Neuronal stem cell (in vitro differentiated cells): ENCODE measurements at regions not wholly inside any gene's neighbourhood (a gene's known extent, or its start where the extent isn't known, plus 50 kb on each side); places are given as distances from the start of the nearest gene placed in this dataset.

ENCODE experiments used
- DNase-seq: peaks from one replicate; pipeline ENCODE4 v3.0.0-alpha.2; 2013; ENCODE audit warnings: low spot score
- H2AFZ ChIP-seq: one replicate; pipeline ENCODE4 v1.6.1; 2013; ENCODE audit warnings: mild to moderate bottlenecking, low read length, inconsistent platforms
- H2AK5ac ChIP-seq: 2 replicates; pipeline ENCODE4 v1.6.1; 2013; ENCODE audit warnings: low read depth, mild to moderate bottlenecking, inconsistent platforms, low read length, moderate library complexity, mixed read lengths
- H2BK120ac ChIP-seq: 2 replicates; pipeline ENCODE4 v1.6.1; 2013; ENCODE audit warnings: low read depth, mild to moderate bottlenecking, inconsistent platforms, low read length, moderate library complexity, mixed read lengths
- H2BK12ac ChIP-seq: one replicate; pipeline ENCODE4 v1.6.1; 2013; ENCODE audit warnings: low read length, inconsistent platforms
- H2BK15ac ChIP-seq: 2 replicates; pipeline ENCODE4 v1.6.1; 2013; ENCODE audit warnings: mild to moderate bottlenecking, low read length, inconsistent platforms, mixed read lengths
- H2BK5ac ChIP-seq: one replicate; pipeline ENCODE4 v1.6.1; 2013; ENCODE audit warnings: inconsistent platforms, mild to moderate bottlenecking, low read length, moderate library complexity
- H3K14ac ChIP-seq: one replicate; pipeline ENCODE4 v1.6.1; 2013; ENCODE audit warnings: low read length, inconsistent platforms
- H3K18ac ChIP-seq: 2 replicates; pipeline ENCODE4 v1.6.1; 2013; ENCODE audit warnings: low read length, inconsistent platforms
- H3K23ac ChIP-seq: 2 replicates; pipeline ENCODE4 v1.6.1; 2013; ENCODE audit warnings: low read depth, mild to moderate bottlenecking, mixed read lengths, low read length, inconsistent platforms; ENCODE audit not compliant: poor library complexity
- H3K27ac ChIP-seq: replicated peaks from 3 replicates; pipeline ENCODE4 v1.5.1; 2013; ENCODE audit warnings: low read length, inconsistent platforms
- H3K27me3 ChIP-seq, 3 experiments: 2 replicates each; pipeline ENCODE4 v1.6.1; 2013; ENCODE audit warnings: low read length in 3 of 3, mild to moderate bottlenecking in 2 of 3, inconsistent platforms in 1 of 3, low read depth in 1 of 3, mixed read lengths in 1 of 3, moderate library complexity in 1 of 3; ENCODE audit not compliant: control insufficient read depth in 3 of 3, insufficient read depth in 3 of 3
- H3K36me3 ChIP-seq, 2 donors: replicated peaks in 1 of 2; 2 replicates each; pipeline ENCODE4 v1.6.1; 2013; ENCODE audit warnings: low read length in 2 of 2; ENCODE audit not compliant: control insufficient read depth in 2 of 2, insufficient read depth in 2 of 2
- H3K4ac ChIP-seq: 2 replicates; pipeline ENCODE4 v1.6.1; 2013; ENCODE audit warnings: inconsistent platforms, mild to moderate bottlenecking, low read length, moderate library complexity
- H3K4me1 ChIP-seq, 2 donors: 1 replicate in 1 of 2; 2 replicates in 1 of 2; pipeline ENCODE4 v1.6.1; 2013; ENCODE audit warnings: low read length in 2 of 2, low read depth in 1 of 2; ENCODE audit not compliant: control insufficient read depth in 2 of 2, insufficient read depth in 1 of 2
- H3K4me2 ChIP-seq: one replicate; pipeline ENCODE4 v1.6.1; 2013; ENCODE audit warnings: mild to moderate bottlenecking, low read length, inconsistent platforms; ENCODE audit not compliant: insufficient read depth, poor library complexity, severe bottlenecking
- H3K4me3 ChIP-seq, 2 donors: 2 replicates each; pipeline ENCODE4 v1.5.1; 2013; ENCODE audit warnings: low read length in 2 of 2, mild to moderate bottlenecking in 2 of 2, inconsistent platforms in 1 of 2, moderate library complexity in 1 of 2
- H3K79me1 ChIP-seq: one replicate; pipeline ENCODE4 v1.6.1; 2013; ENCODE audit warnings: low read depth, mild to moderate bottlenecking, inconsistent platforms, low read length, moderate library complexity
- H3K9ac ChIP-seq: one replicate; pipeline ENCODE4 v1.6.1; 2013; ENCODE audit warnings: mild to moderate bottlenecking, low read depth, low read length, inconsistent platforms; ENCODE audit not compliant: poor library complexity
- H3K9me3 ChIP-seq, 2 donors: replicated peaks in 1 of 2; 2 replicates each; pipeline versions ENCODE3 to v1.6.1; 2013; ENCODE audit warnings: low read length in 2 of 2, mild to moderate bottlenecking in 2 of 2, inconsistent platforms in 1 of 2, low read depth in 1 of 2, mixed read lengths in 1 of 2, moderate library complexity in 1 of 2; ENCODE audit not compliant: control insufficient read depth in 2 of 2, insufficient read depth in 1 of 2
- H4K8ac ChIP-seq: one replicate; pipeline ENCODE4 v1.6.1; 2013; ENCODE audit warnings: low read depth, mild to moderate bottlenecking, inconsistent platforms, low read length, moderate library complexity
- H4K91ac ChIP-seq: one replicate; pipeline ENCODE4 v1.6.1; 2013; ENCODE audit warnings: low read length, low read depth, mild to moderate bottlenecking, inconsistent platforms; ENCODE audit not compliant: poor library complexity
- WGBS, 2 donors: extraction: QIAGEN DNeasy Blood & Tissue Kit; methylation state at CpG; one replicate each; pipeline ENCODE4 v1.1.7; 2013; ENCODE audit warnings: missing lambda C conversion rate in 2 of 2, mixed read lengths in 1 of 2; ENCODE audit not compliant: insufficient read length in 2 of 2, insufficient replicate concordance in 1 of 2; ENCODE audit errors: extremely low coverage in 2 of 2; 5-methylcytosine and 5-hydroxymethylcytosine counted together

DNA sequence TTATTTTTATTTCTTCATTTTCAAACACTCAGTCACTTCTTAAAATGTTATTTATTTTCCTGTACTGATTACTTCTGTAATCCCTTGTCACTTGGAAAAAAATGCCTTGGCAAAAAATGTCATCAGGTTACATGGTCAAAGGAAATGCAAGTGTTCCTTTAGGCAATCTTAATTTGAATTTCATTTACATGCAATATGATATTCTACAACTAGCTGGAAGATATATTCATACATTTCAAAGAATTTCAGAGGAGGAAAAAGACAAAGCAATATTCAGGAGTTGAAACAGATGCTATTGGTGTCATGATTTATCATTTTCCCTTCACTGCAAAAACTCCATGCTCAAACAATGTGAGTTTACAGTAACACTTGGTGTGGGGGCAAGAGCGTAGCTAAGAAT lies 1316.6 kb downstream of the FSTL5 start:
- no peak overlapping the region for H2AK5ac ChIP-seq
- no peak overlapping the region for H2BK5ac ChIP-seq
- no peak overlapping the region for H4K91ac ChIP-seq
- H3K4ac ChIP-seq: no peak overlapping the region
- H3K36me3 ChIP-seq: no peaks in the 10 kb centered on the region
- H3K9ac ChIP-seq: no peak overlapping the region
- no peak overlapping the region for H2BK15ac ChIP-seq
- H3K27ac ChIP-seq: no peak overlapping the region
- no peak overlapping the region for H3K18ac ChIP-seq
- H3K4me3 ChIP-seq: no peak overlapping the region
- no peaks in the 10 kb centered on the region for H3K27me3 ChIP-seq
- DNase-seq: no peak
- no peaks in the 10 kb centered on the region for H3K79me1 ChIP-seq
- no peak overlapping the region for H2BK12ac ChIP-seq
- WGBS, 2 donors: no CpG with 5 or more reads among the region's 1 CpG
- H3K4me2 ChIP-seq: no peak overlapping the region
- H3K9me3 ChIP-seq: no peaks in the 10 kb centered on the region
- H3K4me1 ChIP-seq: peaks cover 4 to 13% of the 10 kb centered on the region in 2 donors
- H3K23ac ChIP-seq: no peak overlapping the region
- no peak overlapping the region for H4K8ac ChIP-seq
- H2BK120ac ChIP-seq: no peak overlapping the region
- H2AFZ ChIP-seq: no peak overlapping the region
- H3K14ac ChIP-seq: no peak overlapping the region

GRCh38 chr4:160848489-160848888 lies 1315.3 kb downstream of the FSTL5 start:
- Histone ChIP-seq H3K23ac (no peak overlapping the region), H2BK5ac (no peak overlapping the region), H3K27me3 (no peaks in the 10 kb centered on the region), H2AFZ (peak overlapping the region; percentile 82), H2BK12ac (no peak overlapping the region), H3K4me2 (no peak overlapping the region), H3K14ac (no peak overlapping the region), H3K18ac (no peak overlapping the region), H3K27ac (no peak overlapping the region), H3K4ac (no peak overlapping the region), H3K4me3 (no peak overlapping the region), H2BK15ac (no peak overlapping the region), H3K9ac (no peak overlapping the region), H2AK5ac (no peak overlapping the region), H2BK120ac (no peak overlapping the region), H3K9me3 (no peaks in the 10 kb centered on the region), H3K4me1 (peaks cover 4 to 13% of the 10 kb centered on the region in 2 donors), H4K8ac (no peak overlapping the region), H3K36me3 (no peaks in the 10 kb centered on the region), H4K91ac (no peak overlapping the region), H3K79me1 (no peaks in the 10 kb centered on the region)
- WGBS, 2 donors: no CpG with 5 or more reads among the region's 4 CpGs
- DNase-seq: no peak

DNA sequence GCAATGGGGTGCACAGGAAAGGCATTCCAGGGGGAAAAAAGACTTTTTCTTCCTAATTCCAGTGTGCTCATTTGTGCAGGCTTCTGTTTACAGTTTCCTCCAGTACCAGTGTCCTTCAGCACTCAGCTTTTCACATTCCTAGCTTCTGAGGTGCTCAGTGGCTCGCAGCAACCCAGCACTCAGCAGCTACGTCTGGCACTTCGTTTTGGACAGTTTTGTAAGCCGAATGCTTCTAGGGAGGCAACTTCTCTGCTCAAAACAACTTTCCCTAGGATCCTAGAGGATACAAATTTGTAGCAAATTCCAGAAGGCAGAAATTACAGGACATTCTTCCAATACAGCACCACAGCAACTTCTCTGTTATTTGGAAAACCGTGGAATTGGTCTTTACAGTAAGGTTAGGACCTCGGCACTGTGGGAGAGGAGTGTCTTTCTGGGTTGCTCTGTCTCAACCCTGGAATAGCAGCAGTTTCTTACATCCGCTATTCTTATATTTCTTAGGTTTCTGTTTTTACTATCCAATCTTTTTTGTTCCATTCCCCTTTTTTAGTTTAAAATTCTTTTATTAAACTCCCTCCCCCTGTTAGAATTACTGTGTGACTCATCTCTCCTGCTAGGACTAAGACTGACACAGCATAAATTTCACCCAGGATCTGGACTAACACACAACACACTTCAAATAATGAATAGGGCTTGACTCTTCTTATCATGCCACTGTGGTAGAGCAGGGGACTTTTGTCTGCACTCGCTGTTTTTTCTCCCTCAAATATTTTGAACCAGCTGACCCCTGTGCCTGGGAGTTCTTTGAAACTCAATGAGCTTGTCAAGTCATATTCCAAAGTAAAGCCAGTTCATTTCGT lies 1314.7 kb downstream of the FSTL5 start:
- no peak overlapping the region for H3K14ac ChIP-seq
- H2BK5ac ChIP-seq: no peak overlapping the region
- H3K9me3 ChIP-seq: no peaks in the 10 kb centered on the region
- H2BK12ac ChIP-seq: no peak overlapping the region
- no peaks in the 10 kb centered on the region for H3K27me3 ChIP-seq
- H3K4me2 ChIP-seq: no peak overlapping the region
- H4K91ac ChIP-seq: no peak overlapping the region
- no peak overlapping the region for H3K4ac ChIP-seq
- peak overlapping the region in 1 of 2 donors; percentile 31 for H3K4me3 ChIP-seq
- H3K27ac ChIP-seq: no peak overlapping the region
- H3K36me3 ChIP-seq: no peaks in the 10 kb centered on the region
- no peaks in the 10 kb centered on the region for H3K79me1 ChIP-seq
- H3K9ac ChIP-seq: no peak overlapping the region
- WGBS, 2 donors: no CpG with 5 or more reads among the region's 9 CpGs
- peak overlapping the region; percentile 82 for H2AFZ ChIP-seq
- no peak overlapping the region for H4K8ac ChIP-seq
- no peak overlapping the region for H2BK15ac ChIP-seq
- no peak overlapping the region for H3K18ac ChIP-seq
- H3K23ac ChIP-seq: no peak overlapping the region
- no peak for DNase-seq
- H2BK120ac ChIP-seq: no peak overlapping the region
- no peak overlapping the region for H2AK5ac ChIP-seq
- H3K4me1 ChIP-seq: peaks cover 4 to 13% of the 10 kb centered on the region in 2 donors

GRCh38 chr4:160864253-160864652 lies 1299.5 kb downstream of the FSTL5 start:
- Histone ChIP-seq H2AK5ac (no peak overlapping the region), H2BK5ac (no peak overlapping the region), H2BK120ac (no peak overlapping the region), H3K18ac (no peak overlapping the region), H2BK12ac (no peak overlapping the region), H3K9ac (no peak overlapping the region), H3K4me3 (no peak overlapping the region), H4K91ac (no peak overlapping the region), H3K27me3 (no peaks in the 10 kb centered on the region), H3K79me1 (no peaks in the 10 kb centered on the region), H3K36me3 (no peaks in the 10 kb centered on the region), H3K23ac (no peak overlapping the region), H4K8ac (no peak overlapping the region), H2AFZ (no peak overlapping the region), H3K4me1 (no peaks in the 10 kb centered on the region), H3K14ac (no peak overlapping the region), H3K27ac (no peak overlapping the region), H3K4me2 (no peak overlapping the region), H3K4ac (no peak overlapping the region), H2BK15ac (no peak overlapping the region), H3K9me3 (no peaks in the 10 kb centered on the region)
- DNase-seq: no peak
- WGBS, 2 donors: no CpG with 5 or more reads among the region's 1 CpG
